ENCODE measurements at regions not wholly inside any gene's neighbourhood (a gene's known extent, or its start where the extent isn't known, plus 50 kb on each side); places are given as distances from the start of the nearest gene placed in this dataset.

DNA sequence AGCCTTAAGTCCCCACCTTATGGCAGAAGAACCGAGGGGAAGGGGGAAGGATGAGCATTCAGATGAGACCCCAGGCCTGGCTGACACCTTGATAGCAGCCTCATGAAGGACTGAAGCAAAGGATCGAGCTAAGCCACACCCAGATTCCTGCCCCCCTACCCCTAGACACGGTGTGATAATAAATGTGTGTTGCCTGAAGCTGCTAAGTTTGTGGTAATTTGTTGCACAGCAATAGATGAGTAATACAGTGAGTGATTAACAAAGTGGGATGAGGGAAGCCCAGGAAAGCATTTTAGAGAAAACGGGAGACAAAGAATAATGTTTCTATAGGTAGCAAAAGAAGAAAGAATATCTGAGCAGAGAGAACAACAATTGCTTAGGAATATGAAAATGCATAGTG, 404.2 kb downstream of the MID1IP1 start:
- TF ChIP-seq, protein P1, sequence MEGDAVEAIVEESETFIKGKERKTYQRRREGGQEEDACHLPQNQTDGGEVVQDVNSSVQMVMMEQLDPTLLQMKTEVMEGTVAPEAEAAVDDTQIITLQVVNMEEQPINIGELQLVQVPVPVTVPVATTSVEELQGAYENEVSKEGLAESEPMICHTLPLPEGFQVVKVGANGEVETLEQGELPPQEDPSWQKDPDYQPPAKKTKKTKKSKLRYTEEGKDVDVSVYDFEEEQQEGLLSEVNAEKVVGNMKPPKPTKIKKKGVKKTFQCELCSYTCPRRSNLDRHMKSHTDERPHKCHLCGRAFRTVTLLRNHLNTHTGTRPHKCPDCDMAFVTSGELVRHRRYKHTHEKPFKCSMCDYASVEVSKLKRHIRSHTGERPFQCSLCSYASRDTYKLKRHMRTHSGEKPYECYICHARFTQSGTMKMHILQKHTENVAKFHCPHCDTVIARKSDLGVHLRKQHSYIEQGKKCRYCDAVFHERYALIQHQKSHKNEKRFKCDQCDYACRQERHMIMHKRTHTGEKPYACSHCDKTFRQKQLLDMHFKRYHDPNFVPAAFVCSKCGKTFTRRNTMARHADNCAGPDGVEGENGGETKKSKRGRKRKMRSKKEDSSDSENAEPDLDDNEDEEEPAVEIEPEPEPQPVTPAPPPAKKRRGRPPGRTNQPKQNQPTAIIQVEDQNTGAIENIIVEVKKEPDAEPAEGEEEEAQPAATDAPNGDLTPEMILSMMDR (IDR thresholded peaks at IDR 0.05): no peak
- TF ChIP-seq POLR2A (IDR thresholded peaks at IDR 0.05): no peak
